ENCODE measurements at regions not wholly inside any gene's neighbourhood (a gene's known extent, or its start where the extent isn't known, plus 50 kb on each side); places are given as distances from the start of the nearest gene placed in this dataset.

GRCh38 chr15:67998599-67999133, 55.4 kb upstream of the PIAS1 start:
- Histone ChIP-seq H3K27ac (ENCODE audit: low read length) (no peak overlapping the region), H3K4me3 (ENCODE audit: low read depth in 1 of 2, low read length in 2 of 2) (no peak overlapping the region), H3K27me3 (ENCODE audit: low read depth, low read length) (no peaks in the 10 kb centered on the region), H3K36me3 (ENCODE audit: control insufficient read depth in 1 of 2, insufficient read depth in 2 of 2, low read length in 2 of 2) (no peaks in the 10 kb centered on the region), H3K4me1 (ENCODE audit: control insufficient read depth in 1 of 2, insufficient read depth in 2 of 2, low read length in 2 of 2) (peaks cover 0 to 8% of the 10 kb centered on the region in 2 donors), H3K9me3 (ENCODE audit: control insufficient read depth in 1 of 2, low read length in 2 of 2) (no peaks in the 10 kb centered on the region)

DNA sequence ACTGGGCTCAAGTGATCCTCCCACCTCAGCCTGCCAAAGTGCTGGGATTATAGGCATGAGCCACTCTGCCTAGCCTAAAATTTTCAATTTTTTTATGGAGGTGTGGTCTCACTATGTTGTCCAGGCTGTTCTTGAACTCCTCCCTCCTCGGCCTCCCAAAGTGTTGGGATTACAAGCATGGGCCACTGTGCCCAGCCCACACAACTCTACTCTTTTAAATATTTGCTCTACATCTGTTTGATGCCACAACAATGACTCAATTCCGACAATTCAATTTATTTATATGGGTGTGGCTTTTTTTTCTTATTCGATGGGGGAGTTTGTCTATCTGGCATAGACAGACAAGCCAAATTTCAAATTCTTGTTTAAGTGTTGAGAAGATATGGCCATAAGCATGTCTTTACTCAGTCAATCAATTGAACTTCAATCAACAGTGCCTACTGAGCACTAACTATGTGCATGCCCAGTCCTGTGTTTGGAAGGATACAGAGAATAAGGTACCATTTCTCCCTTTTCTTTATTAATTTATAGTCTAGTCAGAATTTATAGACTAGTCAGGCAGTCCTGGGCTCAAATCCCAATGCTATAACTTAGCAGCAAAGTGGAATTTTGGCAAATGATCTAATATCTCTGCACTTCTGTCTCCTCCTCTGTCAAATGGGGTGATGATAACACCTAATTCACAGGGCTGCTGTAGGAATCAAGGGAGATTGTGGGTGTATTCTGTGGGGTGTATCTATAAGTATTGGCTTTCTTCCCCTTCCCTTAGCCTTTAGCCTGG, 54.6 kb upstream of the PIAS1 start:
- peaks cover 0 to 8% of the 10 kb centered on the region in 2 donors for H3K4me1 ChIP-seq (ENCODE audit: control insufficient read depth in 1 of 2, insufficient read depth in 2 of 2, low read length in 2 of 2)
- no peaks in the 10 kb centered on the region for H3K36me3 ChIP-seq (ENCODE audit: control insufficient read depth in 1 of 2, insufficient read depth in 2 of 2, low read length in 2 of 2)
- no peaks in the 10 kb centered on the region for H3K27me3 ChIP-seq (ENCODE audit: low read depth, low read length)
- no peaks in the 10 kb centered on the region for H3K9me3 ChIP-seq (ENCODE audit: control insufficient read depth in 1 of 2, low read length in 2 of 2)
- H3K4me3 ChIP-seq (ENCODE audit: low read depth in 1 of 2, low read length in 2 of 2), result no peak overlapping the region
- H3K27ac ChIP-seq (ENCODE audit: low read length), result no peak overlapping the region

DNA sequence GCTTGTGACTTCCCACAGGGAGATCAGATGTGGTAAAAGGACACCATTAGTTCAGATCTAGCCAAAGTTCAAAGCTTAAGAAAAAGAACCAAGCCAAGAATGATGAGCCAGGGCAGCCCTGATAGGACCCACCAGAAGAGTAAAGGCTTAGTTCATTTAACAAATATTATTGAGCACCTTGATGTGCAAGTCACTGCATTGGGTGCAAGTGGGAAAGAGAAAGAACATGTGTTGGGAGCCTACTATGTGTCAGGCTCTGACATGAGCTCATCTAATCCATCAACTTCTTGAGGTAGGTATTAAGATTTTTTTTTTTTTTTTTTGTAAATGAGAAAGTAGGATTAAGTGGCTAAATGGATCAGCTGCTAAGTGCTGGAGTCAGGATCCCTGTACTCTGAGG, 53.4 kb upstream of the PIAS1 start:
- Histone ChIP-seq H3K4me3 (ENCODE audit: low read depth in 1 of 2, low read length in 2 of 2) (no peak overlapping the region), H3K36me3 (ENCODE audit: control insufficient read depth in 1 of 2, insufficient read depth in 2 of 2, low read length in 2 of 2) (no peaks in the 10 kb centered on the region), H3K9me3 (ENCODE audit: control insufficient read depth in 1 of 2, low read length in 2 of 2) (no peaks in the 10 kb centered on the region), H3K4me1 (ENCODE audit: control insufficient read depth in 1 of 2, insufficient read depth in 2 of 2, low read length in 2 of 2) (peaks cover 0 to 8% of the 10 kb centered on the region in 2 donors), H3K27ac (ENCODE audit: low read length) (no peak overlapping the region), H3K27me3 (ENCODE audit: low read depth, low read length) (no peaks in the 10 kb centered on the region)

DNA sequence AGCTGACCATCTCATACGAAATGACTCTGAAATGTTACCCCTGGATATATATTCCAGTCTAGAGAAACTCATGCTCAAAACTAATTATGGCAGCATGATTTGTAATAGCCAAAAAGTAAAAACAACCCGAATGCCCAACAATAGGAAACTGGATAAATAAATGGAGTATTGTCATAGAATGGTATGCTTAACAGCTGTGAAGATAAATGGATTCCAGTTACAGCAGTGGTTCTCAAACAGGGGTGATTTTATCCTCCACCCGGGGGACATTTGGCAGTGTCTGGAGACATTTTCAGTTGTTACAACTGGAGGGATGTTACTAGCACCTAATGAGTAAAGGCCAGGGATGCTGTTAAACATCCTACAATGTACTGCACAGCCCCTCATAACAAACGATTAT, 52.3 kb upstream of the PIAS1 start:
- Histone ChIP-seq H3K4me1 (ENCODE audit: control insufficient read depth in 1 of 2, insufficient read depth in 2 of 2, low read length in 2 of 2) (peaks cover 0 to 8% of the 10 kb centered on the region in 2 donors), H3K27ac (ENCODE audit: low read length) (no peak overlapping the region), H3K27me3 (ENCODE audit: low read depth, low read length) (no peaks in the 10 kb centered on the region), H3K9me3 (ENCODE audit: control insufficient read depth in 1 of 2, low read length in 2 of 2) (no peaks in the 10 kb centered on the region), H3K36me3 (ENCODE audit: control insufficient read depth in 1 of 2, insufficient read depth in 2 of 2, low read length in 2 of 2) (no peaks in the 10 kb centered on the region), H3K4me3 (ENCODE audit: low read depth in 1 of 2, low read length in 2 of 2) (no peak overlapping the region)

DNA sequence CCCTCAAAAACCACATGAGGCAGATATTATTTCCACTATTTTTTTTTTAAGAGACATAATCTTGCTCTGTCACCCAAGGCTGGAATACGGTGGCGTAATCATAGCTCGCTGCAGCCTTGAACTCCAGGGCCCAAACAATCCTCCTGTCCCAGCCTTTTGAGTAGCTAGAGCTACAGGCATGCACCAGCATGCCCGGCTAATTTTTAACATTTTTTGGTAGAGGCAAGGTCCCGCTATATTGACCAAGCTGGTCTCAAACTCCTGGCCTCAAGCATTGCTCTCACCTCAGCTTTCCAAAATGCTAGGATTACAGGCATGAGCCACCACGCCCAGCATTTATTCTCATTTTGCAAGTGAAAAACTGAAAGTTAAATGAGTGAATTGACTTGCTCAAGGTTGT, 50.8 kb upstream of the PIAS1 start:
- Histone ChIP-seq H3K36me3 (ENCODE audit: control insufficient read depth in 1 of 2, insufficient read depth in 2 of 2, low read length in 2 of 2) (no peaks in the 10 kb centered on the region), H3K27me3 (ENCODE audit: low read depth, low read length) (no peaks in the 10 kb centered on the region), H3K27ac (ENCODE audit: low read length) (no peak overlapping the region), H3K4me3 (ENCODE audit: low read depth in 1 of 2, low read length in 2 of 2) (no peak overlapping the region), H3K9me3 (ENCODE audit: control insufficient read depth in 1 of 2, low read length in 2 of 2) (no peaks in the 10 kb centered on the region), H3K4me1 (ENCODE audit: control insufficient read depth in 1 of 2, insufficient read depth in 2 of 2, low read length in 2 of 2) (peaks cover 0 to 7% of the 10 kb centered on the region in 2 donors)

All from muscle layer of duodenum (tissue), 2 donors.